ENCODE measurements at regions not wholly inside any gene's neighbourhood (a gene's known extent, or its start where the extent isn't known, plus 50 kb on each side); places are given as distances from the start of the nearest gene placed in this dataset.

- TF ChIP-seq, protein P1, sequence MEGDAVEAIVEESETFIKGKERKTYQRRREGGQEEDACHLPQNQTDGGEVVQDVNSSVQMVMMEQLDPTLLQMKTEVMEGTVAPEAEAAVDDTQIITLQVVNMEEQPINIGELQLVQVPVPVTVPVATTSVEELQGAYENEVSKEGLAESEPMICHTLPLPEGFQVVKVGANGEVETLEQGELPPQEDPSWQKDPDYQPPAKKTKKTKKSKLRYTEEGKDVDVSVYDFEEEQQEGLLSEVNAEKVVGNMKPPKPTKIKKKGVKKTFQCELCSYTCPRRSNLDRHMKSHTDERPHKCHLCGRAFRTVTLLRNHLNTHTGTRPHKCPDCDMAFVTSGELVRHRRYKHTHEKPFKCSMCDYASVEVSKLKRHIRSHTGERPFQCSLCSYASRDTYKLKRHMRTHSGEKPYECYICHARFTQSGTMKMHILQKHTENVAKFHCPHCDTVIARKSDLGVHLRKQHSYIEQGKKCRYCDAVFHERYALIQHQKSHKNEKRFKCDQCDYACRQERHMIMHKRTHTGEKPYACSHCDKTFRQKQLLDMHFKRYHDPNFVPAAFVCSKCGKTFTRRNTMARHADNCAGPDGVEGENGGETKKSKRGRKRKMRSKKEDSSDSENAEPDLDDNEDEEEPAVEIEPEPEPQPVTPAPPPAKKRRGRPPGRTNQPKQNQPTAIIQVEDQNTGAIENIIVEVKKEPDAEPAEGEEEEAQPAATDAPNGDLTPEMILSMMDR (conservative IDR thresholded peaks at IDR 0.05; ENCODE audit: low read depth, low read length) = no peak
- no peak for TF ChIP-seq EZH2 (IDR thresholded peaks at IDR 0.05; ENCODE audit: borderline replicate concordance, low read depth, low read length, poor library complexity, severe bottlenecking)
Measured at GRCh38 chr15:70378126-70379031, 280.7 kb upstream of the TLE3 start.

Measured in A673 (cell line).